GM12891 (cell line): ENCODE measurements at regions not wholly inside any gene's neighbourhood (a gene's known extent, or its start where the extent isn't known, plus 50 kb on each side); places are given as distances from the start of the nearest gene placed in this dataset.

Experiments
- PAX5 ChIP-seq: IDR thresholded peaks from 2 replicates; pipeline ENCODE4 v1.6.1; 2011; ENCODE audit warnings: low read length, moderate library complexity, mild to moderate bottlenecking; ENCODE audit not compliant: insufficient read depth, severe bottlenecking
- POLR2A ChIP-seq: IDR thresholded peaks from 2 replicates; pipeline ENCODE4 v1.6.1; 2011; ENCODE audit warnings: low read depth, low read length, control low read depth
- POLR2AphosphoS5 ChIP-seq: IDR thresholded peaks from 2 replicates; pipeline ENCODE4 v1.6.1; 2011; ENCODE audit warnings: low read depth, low read length, control low read depth
- POU2F2 ChIP-seq: IDR thresholded peaks from 2 replicates; pipeline ENCODE4 v1.6.1; 2011; ENCODE audit warnings: low read depth, mild to moderate bottlenecking, control low read depth, low read length, moderate library complexity
- SPI1 ChIP-seq: IDR thresholded peaks from 2 replicates; pipeline ENCODE4 v1.6.1; 2011; ENCODE audit warnings: low read depth, low read length, control low read depth
- TAF1 ChIP-seq: IDR thresholded peaks from 2 replicates; pipeline ENCODE4 v1.6.1; 2011; ENCODE audit warnings: low read depth, low read length, control low read depth

DNA sequence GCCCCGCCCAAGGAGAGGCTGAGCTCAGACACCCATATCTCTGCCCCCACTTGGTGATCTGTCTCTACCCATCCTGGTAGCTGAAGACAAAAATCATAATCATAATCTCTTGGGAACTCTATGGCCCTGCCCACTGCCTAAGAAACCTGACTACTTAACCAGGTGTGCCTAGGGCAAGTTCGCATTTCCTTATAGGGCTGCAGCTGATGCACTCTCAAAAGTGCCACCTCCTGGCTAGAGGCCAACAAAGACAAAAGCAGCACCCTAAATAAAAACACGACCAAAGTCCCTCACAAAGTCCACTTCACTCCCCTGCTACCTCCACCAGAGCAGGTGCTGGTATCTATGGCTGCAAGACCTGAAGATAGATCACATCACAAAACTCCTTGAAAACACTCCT is 250.4 kb upstream of the SLITRK3 start:
- TF ChIP-seq TAF1 (no peak), POLR2A (no peak), SPI1 (no peak), POLR2AphosphoS5 (no peak), PAX5 (no peak), POU2F2 (no peak)
